Upper lobe of left lung (tissue), 6 donors: ENCODE measurements at regions not wholly inside any gene's neighbourhood (a gene's known extent, or its start where the extent isn't known, plus 50 kb on each side); places are given as distances from the start of the nearest gene placed in this dataset.

Experiments
- ATAC-seq, 2 donors: fragments of 200-7000 bp; cut with Tn5 transposase; one replicate each; pipeline ENCODE4 v1.9.1; 2022; ENCODE audit warnings: mild to moderate bottlenecking in 2 of 2, moderate library complexity in 2 of 2; ENCODE audit not compliant: low FRiP score in 2 of 2
- DNase-seq, 2 donors: peaks; one replicate each; pipeline ENCODE4 v3.0.0-alpha.2; 2019 to 2020
- H3K27ac ChIP-seq, 4 donors: fragments of 200-600 bp; sonication (generic); one replicate each; pipeline ENCODE4 v1.5.1; 2016 to 2019
- H3K27me3 ChIP-seq, 4 donors: fragments of 200-600 bp; sonication (generic); one replicate each; pipeline ENCODE4 v1.5.1; 2017 to 2019
- H3K36me3 ChIP-seq, 4 donors: fragments of 200-600 bp; sonication (generic); one replicate each; pipeline ENCODE4 v1.5.1; 2016 to 2019
- H3K4me1 ChIP-seq, 4 donors: fragments of 200-600 bp; sonication (generic); one replicate each; pipeline ENCODE4 v1.5.1; 2018 to 2019
- H3K4me3 ChIP-seq, 4 donors: fragments of 200-600 bp; sonication (generic); one replicate each; pipeline ENCODE4 v1.5.1; 2017 to 2019; ENCODE audit warnings: mild to moderate bottlenecking in 2 of 4, moderate library complexity in 1 of 4
- H3K9me3 ChIP-seq, 4 donors: fragments of 200-600 bp; sonication (generic); one replicate each; pipeline ENCODE4 v1.5.1; 2018 to 2019
- EP300 ChIP-seq, 4 donors: sonication (generic); formaldehyde crosslinking; IDR thresholded peaks; one replicate each; pipeline ENCODE4 v1.5.1; 2017; ENCODE audit warnings: antibody characterized with exemption in 4 of 4, control low read depth in 2 of 4
- POLR2A ChIP-seq, 4 donors: fragments of 450-650 bp; IDR thresholded peaks; one replicate each; pipeline ENCODE4 v1.5.1; 2016 to 2017; ENCODE audit warnings: antibody characterized with exemption in 4 of 4, mild to moderate bottlenecking in 2 of 4
- POLR2AphosphoS5 ChIP-seq, 2 donors: sonication (generic); formaldehyde crosslinking; IDR thresholded peaks; one replicate each; pipeline ENCODE4 v1.5.1; 2017; ENCODE audit warnings: antibody characterized with exemption in 2 of 2
- WGBS, 2 donors: methylation state at CpG; one replicate each; pipeline ENCODE4 v1.1.5; 2017 to 2018; 5-methylcytosine and 5-hydroxymethylcytosine counted together
- TF ChIP-seq, protein P1 (sequence below), 6 experiments: fragments of 450-650 bp in 4 of 6; fragments of 200-600 bp in 2 of 6; sonication (generic) in 2 of 6; IDR thresholded peaks; one replicate each; pipeline ENCODE4 v1.5.1; 2016 to 2019; ENCODE audit warnings: antibody characterized with exemption in 6 of 6
- donor health status: DM: no; HTN: no; CAD: no; lungs with moderate emphysema.
- donor health status: DM: no; HTN: yes; CAD: no; lungs with severe emphysema.

- H3K4me1 ChIP-seq = no peaks in the 10 kb centered on the region
- no peak for DNase-seq
- H3K4me3 ChIP-seq = no peak overlapping the region
- no peaks in the 10 kb centered on the region for H3K27me3 ChIP-seq
- no peaks in the 10 kb centered on the region for H3K36me3 ChIP-seq
- H3K9me3 ChIP-seq = no peaks in the 10 kb centered on the region
- WGBS, 2 donors = 88 to 93% methylated on average over 5 of the region's 5 CpGs
- no peak overlapping the region for H3K27ac ChIP-seq
- ATAC-seq = no peak
- TF ChIP-seq POLR2A (IDR thresholded peaks at IDR 0.05) (no peak), POLR2AphosphoS5 (IDR thresholded peaks at IDR 0.05) (no peak), EP300 (IDR thresholded peaks at IDR 0.05) (no peak)
- TF ChIP-seq, protein P1, sequence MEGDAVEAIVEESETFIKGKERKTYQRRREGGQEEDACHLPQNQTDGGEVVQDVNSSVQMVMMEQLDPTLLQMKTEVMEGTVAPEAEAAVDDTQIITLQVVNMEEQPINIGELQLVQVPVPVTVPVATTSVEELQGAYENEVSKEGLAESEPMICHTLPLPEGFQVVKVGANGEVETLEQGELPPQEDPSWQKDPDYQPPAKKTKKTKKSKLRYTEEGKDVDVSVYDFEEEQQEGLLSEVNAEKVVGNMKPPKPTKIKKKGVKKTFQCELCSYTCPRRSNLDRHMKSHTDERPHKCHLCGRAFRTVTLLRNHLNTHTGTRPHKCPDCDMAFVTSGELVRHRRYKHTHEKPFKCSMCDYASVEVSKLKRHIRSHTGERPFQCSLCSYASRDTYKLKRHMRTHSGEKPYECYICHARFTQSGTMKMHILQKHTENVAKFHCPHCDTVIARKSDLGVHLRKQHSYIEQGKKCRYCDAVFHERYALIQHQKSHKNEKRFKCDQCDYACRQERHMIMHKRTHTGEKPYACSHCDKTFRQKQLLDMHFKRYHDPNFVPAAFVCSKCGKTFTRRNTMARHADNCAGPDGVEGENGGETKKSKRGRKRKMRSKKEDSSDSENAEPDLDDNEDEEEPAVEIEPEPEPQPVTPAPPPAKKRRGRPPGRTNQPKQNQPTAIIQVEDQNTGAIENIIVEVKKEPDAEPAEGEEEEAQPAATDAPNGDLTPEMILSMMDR (IDR thresholded peaks at IDR 0.05) = no peak
These were observed 153.2 kb upstream of the THBS2 start for GRCh38 chr6:169406804-169407203.

- Histone ChIP-seq H3K27me3 (no peaks in the 10 kb centered on the region), H3K4me3 (no peak overlapping the region), H3K9me3 (no peaks in the 10 kb centered on the region), H3K27ac (no peak overlapping the region), H3K36me3 (no peaks in the 10 kb centered on the region), H3K4me1 (no peaks in the 10 kb centered on the region)
- TF ChIP-seq POLR2AphosphoS5 (IDR thresholded peaks at IDR 0.05) (no peak), POLR2A (IDR thresholded peaks at IDR 0.05) (no peak), EP300 (IDR thresholded peaks at IDR 0.05) (no peak)
- TF ChIP-seq, protein P1 (IDR thresholded peaks at IDR 0.05) = no peak
- WGBS, 2 donors = 94 to 95% methylated on average over 2 of the region's 2 CpGs
- no peak for ATAC-seq
- DNase-seq = no peak
These were observed 152.4 kb upstream of the THBS2 start for GRCh38 chr6:169406034-169406433.

- no peak for ATAC-seq
- 80 to 93% methylated on average over 5 to 6 of the region's 6 CpGs for WGBS, 2 donors
- Histone ChIP-seq H3K27me3 (no peaks in the 10 kb centered on the region), H3K4me3 (no peak overlapping the region), H3K9me3 (no peaks in the 10 kb centered on the region), H3K27ac (no peak overlapping the region), H3K4me1 (no peaks in the 10 kb centered on the region), H3K36me3 (no peaks in the 10 kb centered on the region)
- DNase-seq = no peak
- TF ChIP-seq, protein P1 (IDR thresholded peaks at IDR 0.05) = no peak
- TF ChIP-seq POLR2A (IDR thresholded peaks at IDR 0.05) (no peak), POLR2AphosphoS5 (IDR thresholded peaks at IDR 0.05) (no peak), EP300 (IDR thresholded peaks at IDR 0.05) (no peak)
These were observed 151.2 kb upstream of the THBS2 start for GRCh38 chr6:169404828-169405227.

DNA sequence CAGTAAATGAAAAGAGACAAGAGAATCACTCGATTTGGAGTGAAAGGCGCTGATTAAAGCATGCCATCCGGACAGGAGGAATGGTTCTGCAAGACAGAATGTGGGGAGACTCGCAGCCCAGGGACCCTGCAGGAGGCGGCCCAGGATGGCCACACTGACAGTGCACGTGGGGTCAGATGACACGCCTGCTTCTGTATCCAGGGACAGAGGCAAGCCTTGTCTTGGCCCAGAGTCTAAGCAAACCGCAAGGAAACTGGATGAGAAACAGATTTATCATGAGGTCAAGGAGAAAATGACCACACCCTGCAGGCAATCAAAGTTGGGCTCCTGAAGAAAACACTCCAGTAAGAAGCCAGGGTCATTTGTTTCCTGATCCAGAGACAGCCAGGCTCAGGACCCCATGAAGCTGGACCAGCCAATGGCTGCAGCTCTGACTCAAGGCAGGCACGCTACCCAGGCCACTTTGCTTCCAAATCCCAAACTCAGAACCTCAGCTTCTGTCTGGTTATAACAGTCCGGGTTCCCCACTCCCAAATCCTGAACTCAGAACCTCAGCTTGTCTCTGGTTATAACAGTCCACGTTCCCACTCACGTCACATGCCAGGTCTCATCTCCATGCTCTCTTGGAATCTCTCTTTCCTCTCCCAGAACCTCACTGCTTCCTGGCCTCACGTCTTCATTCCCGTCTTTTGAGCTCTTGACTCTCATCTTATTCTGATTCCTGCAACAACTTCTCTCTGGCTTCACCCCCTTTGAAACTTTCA lies 144.9 kb upstream of the THBS2 start:
- H3K4me1 ChIP-seq = no peaks in the 10 kb centered on the region
- peak in 1 of 2 donors; percentile 65 for ATAC-seq

More for the DNA sequence above, 144.9 kb upstream of the THBS2 start:
- Histone ChIP-seq H3K36me3 (no peaks in the 10 kb centered on the region), H3K27me3 (no peaks in the 10 kb centered on the region), H3K4me3 (no peak overlapping the region), H3K9me3 (no peaks in the 10 kb centered on the region), H3K27ac (no peak overlapping the region)
- no peak for DNase-seq
- 81% methylated on average over 13 of the region's 14 CpGs for WGBS, 2 donors
- no peak for TF ChIP-seq EP300 (IDR thresholded peaks at IDR 0.05)
- TF ChIP-seq, protein P1 (IDR thresholded peaks at IDR 0.05) = no peak
- no peak for TF ChIP-seq POLR2A (IDR thresholded peaks at IDR 0.05)
- TF ChIP-seq POLR2AphosphoS5 (IDR thresholded peaks at IDR 0.05) = no peak
